T1000 (cell line): ENCODE measurements at regions not wholly inside any gene's neighbourhood (a gene's known extent, or its start where the extent isn't known, plus 50 kb on each side); places are given as distances from the start of the nearest gene placed in this dataset.
"Not testable (repeated sequence)": the region's sequence is repeated elsewhere in the genome, so short reads cannot be mapped to it uniquely, and the experiment has no call there.

Source experiments
- DNase-seq: peaks from one replicate; lab custom pipeline; 2025; ENCODE audit warnings: mixed read lengths; lab: John Stamatoyannopoulos, UW

- no peak for DNase-seq
Measured at GRCh38 chrX:63581906-63582305, 203.1 kb downstream of the ARHGEF9 start.

- no peak for DNase-seq
Measured at GRCh38 chrX:63581398-63581797, 203.6 kb downstream of the ARHGEF9 start.

GRCh38 chrX:63576533-63576932 is 208.5 kb downstream of the ARHGEF9 start:
- no peak for DNase-seq

GRCh38 chrX:63575700-63576099 is 209.3 kb downstream of the ARHGEF9 start:
- not testable (repeated sequence) for DNase-seq

GRCh38 chrX:63566856-63567255 is 215.7 kb upstream of the SPIN4 start:
- no peak for DNase-seq

- no peak for DNase-seq
Measured at GRCh38 chrX:63561425-63561824, 210.3 kb upstream of the SPIN4 start.

- peak; percentile 28 for DNase-seq
Measured at GRCh38 chrX:63560601-63561218, 209.6 kb upstream of the SPIN4 start.

GRCh38 chrX:63551856-63552255 is 200.7 kb upstream of the SPIN4 start:
- DNase-seq: no peak

- DNase-seq: no peak
Measured at GRCh38 chrX:63530654-63531053, 179.5 kb upstream of the SPIN4 start.

- DNase-seq: no peak
Measured at GRCh38 chrX:63529961-63530360, 178.8 kb upstream of the SPIN4 start.

GRCh38 chrX:63526863-63527262 is 175.7 kb upstream of the SPIN4 start:
- DNase-seq: no peak

- no peak for DNase-seq
Measured at GRCh38 chrX:63525491-63525890, 174.4 kb upstream of the SPIN4 start.

GRCh38 chrX:63519368-63519767 is 168.2 kb upstream of the SPIN4 start:
- not testable (repeated sequence) for DNase-seq

- no peak for DNase-seq
Measured at GRCh38 chrX:63514569-63515080, 163.5 kb upstream of the SPIN4 start.

- peak; percentile 14 for DNase-seq
Measured at GRCh38 chrX:63513825-63514568, 162.9 kb upstream of the SPIN4 start.

GRCh38 chrX:63511361-63511760 is 160.2 kb upstream of the SPIN4 start:
- DNase-seq: no peak

- no peak for DNase-seq
Measured at GRCh38 chrX:63508668-63509067, 157.5 kb upstream of the SPIN4 start.

GRCh38 chrX:63506320-63506719 is 155.2 kb upstream of the SPIN4 start:
- no peak for DNase-seq

GRCh38 chrX:63503541-63503940 is 152.4 kb upstream of the SPIN4 start:
- DNase-seq: no peak

- DNase-seq: no peak
Measured at GRCh38 chrX:63488546-63489373, 137.6 kb upstream of the SPIN4 start.

GRCh38 chrX:63475200-63475599 is 124.1 kb upstream of the SPIN4 start:
- DNase-seq: no peak

- DNase-seq: no peak
Measured at GRCh38 chrX:63471004-63471403, 119.9 kb upstream of the SPIN4 start.

- no peak for DNase-seq
Measured at GRCh38 chrX:63470506-63470905, 119.4 kb upstream of the SPIN4 start.
